Esophagus (tissue), 2 donors: ENCODE measurements at regions not wholly inside any gene's neighbourhood (a gene's known extent, or its start where the extent isn't known, plus 50 kb on each side); places are given as distances from the start of the nearest gene placed in this dataset.

ENCODE experiments used
- H3K27ac ChIP-seq, 2 donors: one replicate each; pipeline ENCODE4 v1.5.1; 2013; ENCODE audit warnings: low read depth in 2 of 2, mild to moderate bottlenecking in 2 of 2, inconsistent platforms in 1 of 2, low read length in 1 of 2, moderate library complexity in 1 of 2
- H3K27me3 ChIP-seq, 2 donors: one replicate each; pipeline ENCODE4 v1.6.1; 2013; ENCODE audit warnings: low read length in 2 of 2, control low read depth in 1 of 2, mild to moderate bottlenecking in 1 of 2; ENCODE audit not compliant: insufficient read depth in 2 of 2, control insufficient read depth in 1 of 2
- H3K36me3 ChIP-seq, 2 donors: one replicate each; pipeline ENCODE4 v1.6.1; 2013; ENCODE audit warnings: low read length in 1 of 2; ENCODE audit not compliant: control insufficient read depth in 2 of 2, insufficient read depth in 2 of 2
- H3K4me1 ChIP-seq, 2 donors: one replicate each; pipeline ENCODE4 v1.6.1; 2013; ENCODE audit warnings: low read length in 1 of 2; ENCODE audit not compliant: control insufficient read depth in 2 of 2, insufficient read depth in 2 of 2
- H3K4me3 ChIP-seq, 2 donors: one replicate each; pipeline ENCODE4 v1.5.1; 2013; ENCODE audit warnings: low read length in 2 of 2, mild to moderate bottlenecking in 2 of 2, low read depth in 1 of 2, moderate library complexity in 1 of 2
- H3K9me3 ChIP-seq, 2 donors: one replicate each; pipeline ENCODE4 v1.6.1; 2013; ENCODE audit warnings: mild to moderate bottlenecking in 2 of 2, low read depth in 1 of 2, low read length in 1 of 2, moderate library complexity in 1 of 2; ENCODE audit not compliant: control insufficient read depth in 2 of 2, insufficient read depth in 1 of 2
- WGBS, 2 donors: extraction: QIAGEN DNeasy Blood & Tissue Kit; methylation state at CpG; one replicate each; pipeline ENCODE4 v1.1.7; 2013; 5-methylcytosine and 5-hydroxymethylcytosine counted together
- donor health status: healthy with polysubstance abuse.
- donor health status: Bipolar disorder and iron deficiency.

- 75 to 85% methylated on average over 2 of the region's 2 CpGs for WGBS, 2 donors
- Histone ChIP-seq H3K9me3 (no peaks in the 10 kb centered on the region), H3K27me3 (no peaks in the 10 kb centered on the region), H3K4me1 (no peaks in the 10 kb centered on the region), H3K27ac (no peak overlapping the region), H3K4me3 (no peak overlapping the region), H3K36me3 (no peaks in the 10 kb centered on the region)
These were observed 771.1 kb upstream of the ZEB2 start for GRCh38 chr2:145290986-145291385.

- no peaks in the 10 kb centered on the region for H3K27me3 ChIP-seq
- no peaks in the 10 kb centered on the region for H3K9me3 ChIP-seq
- WGBS, 2 donors = 56 to 72% methylated on average over 4 of the region's 4 CpGs
- no peaks in the 10 kb centered on the region for H3K36me3 ChIP-seq
- no peaks in the 10 kb centered on the region for H3K4me1 ChIP-seq
- H3K4me3 ChIP-seq = no peak overlapping the region
- H3K27ac ChIP-seq = no peak overlapping the region
These were observed 770.0 kb upstream of the ZEB2 start for GRCh38 chr2:145289946-145290345.

- no peaks in the 10 kb centered on the region for H3K4me1 ChIP-seq
- 74 to 87% methylated on average over 3 of the region's 3 CpGs for WGBS, 2 donors
- no peak overlapping the region for H3K27ac ChIP-seq
- no peaks in the 10 kb centered on the region for H3K36me3 ChIP-seq
- H3K27me3 ChIP-seq = no peaks in the 10 kb centered on the region
- H3K4me3 ChIP-seq = no peak overlapping the region
- no peaks in the 10 kb centered on the region for H3K9me3 ChIP-seq
These were observed 769.0 kb upstream of the ZEB2 start for GRCh38 chr2:145288650-145289496.

- 53 to 57% methylated on average over 3 of the region's 3 CpGs for WGBS, 2 donors
- H3K27ac ChIP-seq = no peak overlapping the region
These were observed 767.8 kb upstream of the ZEB2 start for GRCh38 chr2:145287736-145288135.

GRCh38 chr2:145286716-145287275, 766.9 kb upstream of the ZEB2 start:
- Histone ChIP-seq H3K36me3 (no peaks in the 10 kb centered on the region), H3K27me3 (no peaks in the 10 kb centered on the region), H3K9me3 (no peaks in the 10 kb centered on the region), H3K4me3 (no peak overlapping the region), H3K4me1 (no peaks in the 10 kb centered on the region), H3K27ac (no peak overlapping the region)
- WGBS, 2 donors = 61 to 67% methylated on average over 7 of the region's 7 CpGs

More at GRCh38 chr2:145287736-145288135, 767.8 kb upstream of the ZEB2 start:
- Histone ChIP-seq H3K4me3 (no peak overlapping the region), H3K4me1 (no peaks in the 10 kb centered on the region), H3K27me3 (no peaks in the 10 kb centered on the region), H3K9me3 (no peaks in the 10 kb centered on the region), H3K36me3 (no peaks in the 10 kb centered on the region)

GRCh38 chr2:145284551-145284950, 764.6 kb upstream of the ZEB2 start:
- Histone ChIP-seq H3K27ac (no peak overlapping the region), H3K36me3 (no peaks in the 10 kb centered on the region), H3K9me3 (no peaks in the 10 kb centered on the region), H3K4me1 (no peaks in the 10 kb centered on the region), H3K27me3 (no peaks in the 10 kb centered on the region), H3K4me3 (no peak overlapping the region)
- 74 to 82% methylated on average over 5 of the region's 5 CpGs for WGBS, 2 donors

GRCh38 chr2:145283131-145283530, 763.2 kb upstream of the ZEB2 start:
- H3K27me3 ChIP-seq = no peaks in the 10 kb centered on the region
- no peaks in the 10 kb centered on the region for H3K9me3 ChIP-seq
- no peak overlapping the region for H3K4me3 ChIP-seq
- no peaks in the 10 kb centered on the region for H3K4me1 ChIP-seq
- H3K27ac ChIP-seq = no peak overlapping the region
- 53 to 63% methylated on average over 1 of the region's 1 CpG for WGBS, 2 donors
- H3K36me3 ChIP-seq = no peaks in the 10 kb centered on the region

- Histone ChIP-seq H3K4me3 (no peak overlapping the region), H3K36me3 (no peaks in the 10 kb centered on the region), H3K4me1 (no peaks in the 10 kb centered on the region), H3K27ac (no peak overlapping the region), H3K9me3 (no peaks in the 10 kb centered on the region), H3K27me3 (no peaks in the 10 kb centered on the region)
These were observed 758.0 kb upstream of the ZEB2 start for GRCh38 chr2:145277922-145278321.

- H3K27ac ChIP-seq = no peak overlapping the region
- no peaks in the 10 kb centered on the region for H3K36me3 ChIP-seq
- no peaks in the 10 kb centered on the region for H3K4me1 ChIP-seq
- no peaks in the 10 kb centered on the region for H3K9me3 ChIP-seq
- H3K4me3 ChIP-seq = no peak overlapping the region
- 83 to 88% methylated on average over 1 of the region's 1 CpG for WGBS, 2 donors
- no peaks in the 10 kb centered on the region for H3K27me3 ChIP-seq
These were observed 753.9 kb upstream of the ZEB2 start for GRCh38 chr2:145273840-145274239.

GRCh38 chr2:145268931-145269330, 749.0 kb upstream of the ZEB2 start:
- Histone ChIP-seq H3K4me1 (no peaks in the 10 kb centered on the region), H3K9me3 (no peaks in the 10 kb centered on the region), H3K4me3 (no peak overlapping the region), H3K36me3 (no peaks in the 10 kb centered on the region), H3K27ac (no peak overlapping the region), H3K27me3 (no peaks in the 10 kb centered on the region)
- WGBS, 2 donors = 71 to 78% methylated on average over 3 of the region's 3 CpGs
